ENCODE measurements at regions not wholly inside any gene's neighbourhood (a gene's known extent, or its start where the extent isn't known, plus 50 kb on each side); places are given as distances from the start of the nearest gene placed in this dataset.

DNA sequence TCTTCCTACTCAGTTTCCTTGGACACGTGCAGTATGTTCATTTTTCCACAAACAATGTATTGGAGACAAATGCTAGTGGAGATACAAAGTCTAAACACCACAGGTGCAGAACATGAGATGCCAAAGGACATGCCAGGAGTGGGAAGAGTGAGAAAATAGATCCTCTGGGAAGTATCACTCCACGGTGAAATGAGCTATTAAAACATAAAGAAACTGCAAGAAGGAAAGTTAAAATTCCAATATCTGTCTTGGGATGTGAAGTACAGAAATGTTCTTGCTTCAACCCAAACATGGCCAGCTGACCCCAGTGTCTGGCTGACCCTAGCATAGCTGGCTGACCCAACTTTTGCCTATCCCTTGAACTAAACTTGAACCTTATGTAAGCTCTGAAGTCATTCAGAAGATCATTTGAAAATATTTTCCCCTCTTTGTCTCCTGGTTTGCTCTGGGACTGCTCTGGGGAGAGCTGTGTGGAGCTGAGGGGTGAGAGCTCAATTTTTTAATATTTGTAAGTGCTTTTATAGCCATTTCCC lies 59.5 kb downstream of the FZD1 start:
- in situ Hi-C loops (cut with HindIII; ENCODE audit: low pct_ligation_motif_present, low pct_unique_long_range_greater_than_20kb, low sequenced_read_pairs) = no loop called here
- no peak for DNase-seq

DNA sequence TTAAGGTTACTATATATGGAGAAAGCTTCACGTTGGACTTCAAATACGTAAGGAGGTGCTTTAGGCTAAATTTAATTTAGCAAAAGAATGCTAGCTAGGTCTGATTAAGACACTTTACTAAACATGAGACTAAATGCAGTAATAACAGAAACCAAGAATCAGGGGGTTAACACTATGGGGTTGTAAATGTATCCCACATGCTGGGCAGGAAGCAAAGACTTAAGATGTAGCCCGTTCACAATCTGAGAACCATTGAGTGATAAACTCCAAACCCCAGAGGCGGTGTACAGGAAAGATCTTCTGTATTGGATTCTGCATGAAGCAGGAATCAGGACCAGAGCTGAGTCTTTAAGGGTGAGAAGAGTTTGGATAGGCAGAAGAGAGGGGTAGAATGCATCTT lies 60.4 kb downstream of the FZD1 start:
- in situ Hi-C loops (cut with HindIII; ENCODE audit: low pct_ligation_motif_present, low pct_unique_long_range_greater_than_20kb, low sequenced_read_pairs) = no loop called here
- DNase-seq = no peak

DNA sequence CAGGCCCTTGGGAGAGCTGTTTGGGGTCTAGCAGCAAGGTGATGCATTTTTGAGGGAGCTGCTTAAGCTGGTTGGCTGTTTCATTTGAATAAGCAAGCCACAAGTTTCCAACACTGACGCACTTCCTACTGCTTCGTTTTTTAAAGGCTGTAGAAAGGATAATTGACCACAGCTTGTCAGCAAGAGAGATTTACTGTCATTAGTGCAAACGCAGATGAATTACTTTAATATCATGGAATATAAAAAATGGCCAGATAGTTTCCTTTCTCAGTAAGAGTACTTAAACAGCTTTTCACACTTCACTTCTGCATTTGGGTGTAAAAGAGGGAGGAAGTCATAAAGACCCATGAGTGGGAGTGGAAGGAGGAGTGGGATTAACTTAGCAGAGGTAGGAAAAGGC lies 61.5 kb downstream of the FZD1 start:
- DNase-seq = no peak
- in situ Hi-C loops (cut with HindIII; ENCODE audit: low pct_ligation_motif_present, low pct_unique_long_range_greater_than_20kb, low sequenced_read_pairs) = no loop called here

DNA sequence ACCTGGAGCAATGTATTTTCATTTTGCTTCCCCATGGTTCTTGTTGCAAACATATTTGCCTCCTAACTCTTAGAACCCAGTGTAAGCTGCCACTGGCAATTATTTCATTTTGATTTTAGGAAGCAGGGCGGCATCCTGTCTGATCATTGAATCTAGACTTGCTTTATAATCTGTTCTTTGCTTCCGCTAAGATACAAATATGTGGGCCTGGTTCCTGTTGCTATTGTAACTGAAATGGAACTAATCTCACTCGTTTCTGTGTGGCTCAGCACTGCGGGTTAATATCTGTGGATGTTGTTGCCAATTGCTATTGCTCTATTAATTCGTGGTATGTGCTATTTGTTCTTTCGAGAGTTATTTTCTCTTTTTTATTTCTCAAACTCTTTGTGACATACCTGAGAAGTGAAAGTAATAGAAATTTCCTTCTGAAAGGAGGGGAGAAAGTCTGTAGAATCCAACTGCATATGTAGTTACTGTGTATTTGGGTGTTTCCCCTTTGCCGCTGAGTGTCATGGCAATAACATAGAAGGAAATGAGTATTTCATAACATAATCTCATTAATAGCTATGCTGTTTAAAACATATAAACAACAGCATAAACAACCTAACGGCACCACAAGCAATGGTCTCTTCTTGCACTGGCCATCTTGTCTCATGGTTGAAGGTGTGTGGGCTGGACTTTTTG lies 62.4 kb downstream of the FZD1 start:
- in situ Hi-C loops (cut with HindIII; ENCODE audit: low pct_ligation_motif_present, low pct_unique_long_range_greater_than_20kb, low sequenced_read_pairs) = no loop called here

DNA sequence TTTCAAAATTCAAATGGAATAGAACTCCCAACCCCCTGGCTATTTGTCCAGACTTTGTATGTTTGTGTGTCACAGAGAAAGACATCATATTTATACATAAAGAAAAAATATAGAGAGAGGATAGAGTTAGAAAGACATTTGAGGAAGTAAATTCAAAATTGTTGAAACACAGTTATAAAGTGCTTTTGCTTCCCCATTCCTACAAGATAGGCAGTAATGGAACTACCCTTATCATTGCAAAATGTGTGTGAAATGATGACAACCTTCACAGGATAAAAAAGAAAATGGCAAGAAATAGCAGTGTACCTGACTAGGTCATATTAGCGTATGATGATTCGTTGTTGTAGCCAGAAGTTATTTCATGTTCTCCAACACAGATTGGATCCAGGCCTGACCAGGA lies 63.1 kb downstream of the FZD1 start:
- no peak for DNase-seq
- in situ Hi-C loops (cut with HindIII; ENCODE audit: low pct_ligation_motif_present, low pct_unique_long_range_greater_than_20kb, low sequenced_read_pairs) = no loop called here

More for the DNA sequence above, 62.4 kb downstream of the FZD1 start:
- no peak for DNase-seq

DNA sequence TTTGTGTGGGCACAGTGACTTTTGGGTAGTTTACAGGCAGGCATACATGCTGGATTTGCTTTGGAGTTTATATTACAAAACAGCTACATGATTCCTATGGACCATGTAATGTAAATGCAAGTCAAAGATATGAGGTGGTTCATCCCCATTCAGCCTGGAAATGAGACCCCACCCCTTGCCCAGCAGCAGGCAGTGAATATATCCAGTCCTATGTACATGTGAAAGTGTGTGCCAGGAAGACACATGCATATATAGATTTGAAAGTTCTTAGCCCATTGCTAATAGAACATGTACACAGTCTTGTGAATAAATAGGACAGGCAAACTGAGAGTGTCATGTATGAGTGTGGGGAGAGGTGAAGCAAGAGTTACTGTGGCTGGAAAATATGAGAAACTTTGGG lies 65.3 kb downstream of the FZD1 start:
- in situ Hi-C loops (cut with HindIII; ENCODE audit: low pct_ligation_motif_present, low pct_unique_long_range_greater_than_20kb, low sequenced_read_pairs) = no loop called here
- DNase-seq = no peak

DNA sequence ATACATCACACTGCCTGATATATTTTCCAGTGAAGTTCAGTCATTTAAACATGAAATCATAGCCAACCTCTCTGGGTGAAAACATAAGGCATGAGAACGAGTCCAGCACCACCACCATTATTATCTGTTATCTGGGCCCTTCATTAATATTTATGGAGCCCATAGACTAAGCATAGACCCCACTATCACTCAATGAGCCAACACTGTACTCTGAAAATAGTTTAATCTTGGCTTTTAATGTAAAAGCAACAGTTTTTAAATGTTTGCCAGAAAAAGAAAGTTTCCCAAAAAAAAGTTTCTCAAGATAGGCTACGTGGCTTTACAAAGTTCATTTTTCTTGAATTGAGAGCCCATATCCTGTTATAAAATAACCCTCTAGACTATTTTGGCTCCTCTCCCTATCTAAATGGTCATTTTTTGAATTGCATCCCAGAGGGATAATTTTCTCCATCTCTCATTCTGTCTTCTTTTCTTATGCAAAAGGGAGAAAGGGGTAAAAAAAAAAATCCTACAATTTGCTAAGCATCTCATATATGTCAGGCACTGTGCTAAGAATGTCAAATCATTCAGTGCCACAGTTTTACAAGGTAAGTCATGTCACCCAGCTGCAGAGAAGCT lies 66.1 kb downstream of the FZD1 start:
- in situ Hi-C loops (cut with HindIII; ENCODE audit: low pct_ligation_motif_present, low pct_unique_long_range_greater_than_20kb, low sequenced_read_pairs) = no loop called here

DNA sequence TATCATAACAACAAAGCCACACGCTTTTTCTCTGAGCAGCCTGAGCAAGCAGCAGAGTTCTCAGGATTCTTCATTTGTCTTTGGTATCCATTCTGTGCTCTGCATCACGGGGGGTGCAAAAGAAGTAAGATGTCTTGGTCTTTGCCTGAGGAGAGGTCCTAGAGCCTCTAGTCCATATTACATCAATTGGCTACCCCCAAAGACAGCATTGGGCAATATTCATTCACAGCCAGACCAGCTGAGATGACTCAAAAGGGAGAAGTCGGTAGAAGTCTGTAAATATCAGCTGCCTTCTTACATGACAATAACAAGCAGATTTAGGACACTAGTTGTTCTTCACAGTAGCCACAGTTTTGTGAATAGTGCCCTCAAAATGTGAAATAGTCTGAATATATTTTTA lies 66.6 kb downstream of the FZD1 start:
- no peak for DNase-seq
- in situ Hi-C loops (cut with HindIII; ENCODE audit: low pct_ligation_motif_present, low pct_unique_long_range_greater_than_20kb, low sequenced_read_pairs) = no loop called here

More for the DNA sequence above, 66.1 kb downstream of the FZD1 start:
- DNase-seq = no peak

DNA sequence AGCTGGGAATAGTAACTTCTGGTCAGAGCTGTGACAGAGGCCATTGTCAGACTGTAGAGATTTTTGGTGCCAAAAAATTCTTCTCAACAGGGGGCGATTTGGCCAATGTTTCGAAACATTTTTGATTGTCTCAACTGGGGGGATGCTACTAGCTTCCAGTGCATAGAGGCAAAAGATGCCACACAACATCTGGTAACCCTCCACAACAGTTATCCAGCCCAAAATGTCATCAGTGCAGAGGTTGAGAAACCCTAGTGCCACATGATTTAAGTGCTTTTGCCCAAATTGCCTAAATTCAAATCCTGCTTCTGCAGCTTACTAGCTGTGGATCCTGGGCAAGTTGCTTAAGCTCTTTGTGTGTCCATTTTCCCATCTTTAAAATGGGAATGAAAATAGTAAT lies 71.9 kb downstream of the FZD1 start:
- DNase-seq = no peak
- in situ Hi-C loops (cut with HindIII; ENCODE audit: low pct_ligation_motif_present, low pct_unique_long_range_greater_than_20kb, low sequenced_read_pairs) = no loop called here

DNA sequence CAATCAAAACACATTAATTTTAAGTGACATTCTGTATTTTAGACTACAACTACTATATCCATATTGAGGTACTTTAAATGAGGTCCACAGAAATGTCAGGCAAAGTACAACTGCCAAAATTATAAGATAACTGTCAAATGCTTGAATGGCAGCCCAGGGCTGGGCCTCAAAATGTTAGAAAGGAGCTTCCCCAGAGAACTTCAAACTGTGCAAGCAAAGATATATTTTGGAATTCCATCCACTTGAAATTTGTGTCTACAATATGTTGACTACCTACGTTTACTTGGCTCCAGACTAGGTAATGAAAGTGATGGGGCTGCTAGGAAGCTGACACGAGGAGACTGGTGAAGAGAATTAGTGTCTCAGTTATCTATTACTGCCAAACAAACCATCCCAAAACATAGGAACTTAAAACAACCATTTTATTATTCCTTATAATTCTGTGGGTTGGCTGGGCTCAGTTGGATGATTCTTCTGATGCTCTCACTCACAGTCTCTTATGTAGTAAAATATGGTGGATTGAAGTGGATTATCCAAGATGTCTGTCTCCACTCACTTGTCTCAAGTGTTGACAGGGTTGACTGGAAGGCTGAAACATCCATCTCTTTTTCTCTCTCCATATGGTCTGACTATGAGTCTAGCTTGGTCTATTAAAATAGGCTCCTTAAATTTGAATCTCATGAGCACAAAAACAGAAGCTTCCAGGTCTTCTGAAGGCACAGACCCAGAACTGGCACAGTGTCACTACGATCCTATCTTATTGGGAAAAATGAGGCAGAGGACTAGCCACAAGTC lies 74.2 kb downstream of the FZD1 start:
- in situ Hi-C loops (cut with HindIII; ENCODE audit: low pct_ligation_motif_present, low pct_unique_long_range_greater_than_20kb, low sequenced_read_pairs) = no loop called here
- no peak for DNase-seq

DNA sequence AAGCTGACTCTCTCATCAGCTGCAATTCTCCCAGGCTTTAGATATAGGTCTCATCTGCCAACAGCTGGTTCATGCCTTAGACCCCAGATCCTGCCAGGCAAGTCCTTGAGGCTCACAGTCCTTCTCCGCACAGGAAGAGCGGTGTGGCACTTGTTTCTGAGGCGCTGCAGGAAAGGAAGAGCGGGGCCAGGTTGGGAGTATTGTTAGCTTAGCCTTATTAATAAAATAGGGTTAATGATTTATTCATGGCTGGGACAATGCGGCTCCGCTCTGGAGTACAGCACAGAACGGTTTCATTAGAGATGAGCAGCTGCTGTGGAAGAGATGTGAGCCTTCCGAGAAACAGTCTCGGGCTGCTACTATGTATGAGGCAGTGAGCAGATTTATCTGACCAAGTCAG lies 78.1 kb downstream of the FZD1 start:
- DNase-seq = no peak
- in situ Hi-C loops (cut with HindIII; ENCODE audit: low pct_ligation_motif_present, low pct_unique_long_range_greater_than_20kb, low sequenced_read_pairs) = no loop called here

DNA sequence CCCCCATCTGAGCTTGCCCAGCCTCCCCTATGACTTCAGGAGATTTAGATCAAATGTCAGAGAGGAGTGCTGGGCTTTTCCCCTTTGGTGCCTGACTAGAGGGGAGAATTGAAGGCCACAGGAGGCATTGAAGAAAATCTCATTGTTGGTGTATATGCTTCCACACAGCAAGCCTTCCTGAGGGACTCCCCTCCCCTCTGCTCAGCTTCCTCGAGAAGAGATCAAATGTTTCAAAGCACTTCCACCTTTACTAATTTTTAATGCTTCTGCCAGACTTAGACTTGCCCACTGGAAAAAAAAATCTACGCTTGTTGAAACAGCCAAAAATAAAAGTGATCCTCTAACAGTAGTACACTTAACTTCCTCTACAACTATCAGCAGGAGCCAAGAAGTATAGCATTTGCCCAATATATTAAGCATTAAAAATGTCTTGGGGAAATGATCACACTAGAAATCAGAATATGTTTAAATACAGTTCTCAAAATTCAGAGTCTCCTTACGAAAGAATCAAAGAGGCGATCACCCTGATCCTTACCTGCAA lies 79.3 kb downstream of the FZD1 start:
- in situ Hi-C loops (cut with HindIII; ENCODE audit: low pct_ligation_motif_present, low pct_unique_long_range_greater_than_20kb, low sequenced_read_pairs) = no loop called here
- no peak for DNase-seq

DNA sequence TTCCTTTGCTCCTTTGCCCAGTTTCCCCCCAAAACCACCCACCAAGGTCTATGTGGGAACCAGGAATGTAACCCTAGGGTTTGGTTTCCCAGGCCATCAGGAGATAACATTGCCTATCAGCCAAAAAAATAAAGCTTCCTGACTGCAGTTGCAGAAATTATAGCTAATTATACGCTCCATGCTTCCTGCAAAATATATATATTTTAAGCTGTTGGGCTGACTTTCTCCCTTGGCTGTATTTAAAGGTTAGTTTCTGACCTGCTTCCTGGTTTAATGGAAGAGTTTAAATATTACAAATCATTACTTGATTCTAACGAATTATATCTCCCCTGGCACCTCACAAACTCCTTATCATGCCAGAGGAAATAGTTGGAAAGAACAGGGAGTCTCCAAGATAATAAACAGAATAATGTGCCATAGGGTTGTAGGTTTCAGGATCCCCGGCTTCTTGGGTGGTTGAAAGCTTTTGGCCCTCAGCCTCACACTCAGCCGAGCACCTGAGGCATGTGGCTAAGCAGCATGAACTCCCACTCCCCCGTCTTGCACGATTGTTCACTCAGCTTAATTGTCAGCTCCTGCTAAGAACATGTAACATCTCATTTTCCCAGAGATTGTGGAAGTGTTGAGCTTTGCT lies 79.9 kb downstream of the FZD1 start:
- no peak for DNase-seq

DNA sequence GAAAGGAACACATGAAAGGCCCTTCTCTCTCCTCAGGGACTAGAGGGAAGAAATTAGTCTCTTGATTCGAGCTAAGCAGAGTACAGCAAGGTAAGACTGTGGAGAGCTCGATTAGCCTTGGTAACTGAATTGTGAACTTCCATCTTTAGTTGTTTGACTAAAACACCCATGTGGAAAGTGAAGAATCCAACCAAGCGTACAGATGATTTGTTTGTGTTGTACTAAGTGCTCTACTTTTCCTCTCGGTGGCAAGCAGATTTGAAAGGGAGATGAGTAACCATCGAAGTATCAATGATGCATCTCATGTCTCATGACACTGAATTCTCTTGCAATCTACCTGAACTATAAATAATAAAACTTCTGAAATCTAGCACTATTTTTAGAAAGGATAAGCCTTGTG lies 80.7 kb downstream of the FZD1 start:
- no peak for DNase-seq
- in situ Hi-C loops (cut with HindIII; ENCODE audit: low pct_ligation_motif_present, low pct_unique_long_range_greater_than_20kb, low sequenced_read_pairs) = no loop called here

More for the DNA sequence above, 79.9 kb downstream of the FZD1 start:
- in situ Hi-C loops (cut with HindIII; ENCODE audit: low pct_ligation_motif_present, low pct_unique_long_range_greater_than_20kb, low sequenced_read_pairs) = no loop called here

DNA sequence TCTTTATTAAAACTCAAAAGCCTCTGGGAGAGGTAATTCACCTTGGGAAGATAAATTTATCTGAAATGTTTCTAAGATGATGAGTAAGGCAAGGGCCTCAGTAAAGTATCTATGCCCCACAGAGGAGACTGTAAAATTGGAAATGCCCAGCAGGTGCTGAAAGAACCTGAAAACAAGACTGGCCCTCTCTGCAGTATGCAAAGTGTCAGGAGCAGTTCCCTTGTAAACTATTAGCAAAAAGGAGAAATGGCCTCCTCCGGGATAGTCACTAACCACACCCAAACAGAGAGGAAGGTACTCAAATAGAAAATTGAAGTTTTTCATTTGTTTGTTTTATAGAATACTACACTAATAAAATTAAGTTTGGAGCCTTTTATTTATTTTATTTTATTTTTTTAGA lies 81.2 kb downstream of the FZD1 start:
- in situ Hi-C loops (cut with HindIII; ENCODE audit: low pct_ligation_motif_present, low pct_unique_long_range_greater_than_20kb, low sequenced_read_pairs) = no loop called here
- DNase-seq = no peak

DNA sequence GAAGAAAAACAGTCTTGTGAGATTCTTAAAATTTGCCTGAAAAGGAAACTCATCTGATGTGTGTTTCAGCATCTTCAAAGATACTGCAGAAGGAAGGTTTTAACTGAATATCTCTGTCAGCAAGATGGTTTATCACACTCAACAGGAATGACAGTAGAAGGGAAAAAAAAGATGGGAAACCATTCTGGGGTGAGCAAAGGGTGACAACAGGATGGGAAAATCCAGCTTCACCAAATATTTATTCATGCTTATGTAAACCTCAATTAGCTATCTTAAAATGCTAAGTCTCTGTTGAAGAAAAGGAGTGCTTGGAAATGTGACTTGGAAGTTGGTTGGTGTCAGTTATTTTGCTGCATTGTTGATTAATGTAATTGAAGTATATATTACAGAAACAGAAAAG lies 82.2 kb downstream of the FZD1 start:
- DNase-seq = no peak
- in situ Hi-C loops (cut with HindIII; ENCODE audit: low pct_ligation_motif_present, low pct_unique_long_range_greater_than_20kb, low sequenced_read_pairs) = no loop called here

DNA sequence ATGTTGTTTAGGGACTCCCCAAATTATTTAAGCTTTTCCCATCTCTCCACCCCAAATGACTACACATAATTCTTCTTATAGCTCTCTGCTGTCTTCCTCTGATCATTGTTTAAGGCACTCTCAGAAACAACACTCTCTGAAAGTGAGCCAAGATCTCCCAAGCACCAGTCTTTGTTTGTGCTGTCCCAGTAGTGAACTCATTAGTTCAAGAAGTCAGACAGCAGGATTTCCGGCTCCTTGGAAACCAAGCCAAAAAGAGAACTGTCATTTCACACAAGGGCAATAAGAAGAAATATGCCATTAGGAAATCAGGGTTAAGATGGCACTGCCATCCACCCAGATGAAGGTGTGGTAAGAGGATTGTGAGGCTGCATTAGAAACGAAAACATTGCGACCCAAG lies 83.1 kb downstream of the FZD1 start:
- no peak for DNase-seq
- in situ Hi-C loops (cut with HindIII; ENCODE audit: low pct_ligation_motif_present, low pct_unique_long_range_greater_than_20kb, low sequenced_read_pairs) = no loop called here

DNA sequence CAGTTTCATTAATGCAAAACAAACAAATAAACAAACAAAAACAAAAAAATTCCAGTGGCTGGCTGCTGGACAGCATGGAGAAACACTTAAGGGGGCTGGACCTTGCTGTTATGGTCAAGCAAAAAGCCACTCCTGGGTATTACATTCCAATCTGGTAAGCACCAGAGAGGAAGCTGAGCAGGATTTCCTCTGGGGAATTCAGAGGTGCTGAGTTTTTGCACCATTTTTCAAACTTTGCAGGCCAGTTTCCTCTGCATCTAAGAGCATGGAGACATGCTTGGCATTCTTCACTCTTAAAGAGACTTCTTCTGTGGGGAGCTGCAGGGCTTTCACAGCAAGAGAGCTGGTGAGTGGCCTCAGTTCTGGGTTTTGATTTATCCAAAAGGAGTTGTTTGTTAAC lies 84.5 kb downstream of the FZD1 start:
- in situ Hi-C loops (cut with HindIII; ENCODE audit: low pct_ligation_motif_present, low pct_unique_long_range_greater_than_20kb, low sequenced_read_pairs) = no loop called here
- peak; percentile 9 for DNase-seq

DNA sequence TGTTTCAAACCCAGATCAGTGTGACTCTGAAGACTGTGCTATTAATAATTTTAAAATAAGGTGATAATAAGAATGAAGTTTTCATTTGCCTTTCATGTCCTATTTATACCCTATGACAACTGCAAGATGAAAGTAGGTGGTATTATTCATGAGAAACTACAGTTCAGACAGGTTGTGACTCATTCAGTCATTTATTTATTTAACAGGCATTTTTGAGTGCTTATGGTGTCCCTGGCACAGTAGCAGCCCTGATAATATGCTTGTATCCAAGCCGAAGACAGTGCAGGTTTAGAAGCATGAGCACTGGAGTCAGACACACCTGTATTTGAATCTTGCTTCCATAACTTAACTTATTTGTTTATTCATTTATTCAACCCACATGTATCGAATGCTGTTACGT lies 87.1 kb downstream of the FZD1 start:
- in situ Hi-C loops (cut with HindIII; ENCODE audit: low pct_ligation_motif_present, low pct_unique_long_range_greater_than_20kb, low sequenced_read_pairs) = no loop called here
- DNase-seq = peak; percentile 77
